ENCODE measurements at regions not wholly inside any gene's neighbourhood (a gene's known extent, or its start where the extent isn't known, plus 50 kb on each side); places are given as distances from the start of the nearest gene placed in this dataset.

- 21% methylated on average over 1 of the region's 1 CpG; no CpG with 5 or more reads in 1 of the 2 donors for WGBS, 2 donors (ENCODE audit: low coverage in 1 of 2)
- no peak for TF ChIP-seq POLR2AphosphoS5 (IDR thresholded peaks at IDR 0.05)
- no peak for TF ChIP-seq EP300 (IDR thresholded peaks at IDR 0.05; ENCODE audit: low read depth)
- no peak overlapping the region for H3K4me3 ChIP-seq
- H3K36me3 ChIP-seq: no peaks in the 10 kb centered on the region
- H3K4me1 ChIP-seq: no peaks in the 10 kb centered on the region
- H3K27me3 ChIP-seq: no peaks in the 10 kb centered on the region
- no peak for DNase-seq
- H3K27ac ChIP-seq: no peak overlapping the region
- in situ Hi-C loops (cut with MboI; ENCODE audit: low pct_ligation_motif_present in 1 of 4, low pct_unique_long_range_greater_than_20kb in 1 of 4, low sequenced_read_pairs in 3 of 4): no loop called here
- intact Hi-C loops (cut with DNase I; ENCODE audit: low total_unique reads): no loop called here
- no peaks in the 10 kb centered on the region for H3K9me3 ChIP-seq
Measured at GRCh38 chrX:94524867-94525266, 850.9 kb downstream of the FAM133A start.

DNA sequence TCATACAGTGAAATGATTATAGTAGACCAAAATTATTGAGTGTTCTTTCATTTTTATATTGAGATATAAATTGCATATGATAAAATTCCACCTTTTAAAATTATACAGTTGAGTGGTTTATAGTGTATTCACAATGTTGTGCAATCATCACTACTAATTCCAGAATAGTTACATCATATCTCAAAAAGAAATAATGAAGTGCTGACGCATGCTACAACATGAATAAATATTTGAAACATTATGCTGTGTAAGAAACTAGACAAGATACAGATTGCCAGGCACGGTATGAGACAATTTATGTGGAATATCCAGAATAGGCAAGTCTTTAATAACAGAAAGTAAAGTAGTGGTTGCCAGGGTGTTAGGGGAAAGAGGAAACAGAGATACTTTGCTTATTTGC is 871.7 kb downstream of the FAM133A start:
- H3K4me3 ChIP-seq: no peak overlapping the region
- no peaks in the 10 kb centered on the region for H3K9me3 ChIP-seq
- no peaks in the 10 kb centered on the region for H3K36me3 ChIP-seq
- no peaks in the 10 kb centered on the region for H3K27me3 ChIP-seq
- intact Hi-C loops (cut with DNase I; ENCODE audit: low total_unique reads) (no loop called here), in situ Hi-C loops (cut with MboI; ENCODE audit: low pct_ligation_motif_present in 1 of 4, low pct_unique_long_range_greater_than_20kb in 1 of 4, low sequenced_read_pairs in 3 of 4) (no loop called here)
- WGBS, 2 donors (ENCODE audit: low coverage in 1 of 2): 60% methylated on average over 2 of the region's 2 CpGs; no CpG with 5 or more reads in 1 of the 2 donors
- TF ChIP-seq EP300 (IDR thresholded peaks at IDR 0.05; ENCODE audit: low read depth) (no peak), POLR2A (IDR thresholded peaks at IDR 0.05) (no peak), POLR2AphosphoS5 (IDR thresholded peaks at IDR 0.05) (no peak)
- TF ChIP-seq, protein P1, sequence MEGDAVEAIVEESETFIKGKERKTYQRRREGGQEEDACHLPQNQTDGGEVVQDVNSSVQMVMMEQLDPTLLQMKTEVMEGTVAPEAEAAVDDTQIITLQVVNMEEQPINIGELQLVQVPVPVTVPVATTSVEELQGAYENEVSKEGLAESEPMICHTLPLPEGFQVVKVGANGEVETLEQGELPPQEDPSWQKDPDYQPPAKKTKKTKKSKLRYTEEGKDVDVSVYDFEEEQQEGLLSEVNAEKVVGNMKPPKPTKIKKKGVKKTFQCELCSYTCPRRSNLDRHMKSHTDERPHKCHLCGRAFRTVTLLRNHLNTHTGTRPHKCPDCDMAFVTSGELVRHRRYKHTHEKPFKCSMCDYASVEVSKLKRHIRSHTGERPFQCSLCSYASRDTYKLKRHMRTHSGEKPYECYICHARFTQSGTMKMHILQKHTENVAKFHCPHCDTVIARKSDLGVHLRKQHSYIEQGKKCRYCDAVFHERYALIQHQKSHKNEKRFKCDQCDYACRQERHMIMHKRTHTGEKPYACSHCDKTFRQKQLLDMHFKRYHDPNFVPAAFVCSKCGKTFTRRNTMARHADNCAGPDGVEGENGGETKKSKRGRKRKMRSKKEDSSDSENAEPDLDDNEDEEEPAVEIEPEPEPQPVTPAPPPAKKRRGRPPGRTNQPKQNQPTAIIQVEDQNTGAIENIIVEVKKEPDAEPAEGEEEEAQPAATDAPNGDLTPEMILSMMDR (IDR thresholded peaks at IDR 0.05): no peak
- no peaks in the 10 kb centered on the region for H3K4me1 ChIP-seq
- H3K27ac ChIP-seq: no peak overlapping the region
- no peak for DNase-seq

DNA sequence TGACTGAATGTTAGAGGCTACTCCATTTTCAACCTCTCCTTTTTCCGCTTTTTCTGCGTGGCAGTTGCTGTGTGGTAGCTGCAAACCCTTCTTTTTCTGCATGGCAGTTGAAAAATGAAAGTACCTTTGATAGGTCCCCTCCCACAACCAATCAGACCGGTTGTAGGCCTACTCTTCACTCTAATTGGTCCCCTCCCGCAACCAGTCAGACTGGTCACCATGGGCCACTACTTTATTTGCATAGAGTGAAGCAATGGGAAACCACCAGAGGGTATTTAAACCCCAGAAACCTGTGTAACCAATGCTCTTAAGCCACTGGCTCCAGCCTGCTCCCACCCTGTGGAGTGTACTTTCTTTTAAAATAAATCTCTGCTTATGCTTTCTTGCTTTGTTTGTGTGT is 877.8 kb downstream of the FAM133A start:
- Histone ChIP-seq H3K36me3 (no peaks in the 10 kb centered on the region), H3K27ac (no peak overlapping the region), H3K4me1 (no peaks in the 10 kb centered on the region), H3K27me3 (no peaks in the 10 kb centered on the region), H3K4me3 (no peak overlapping the region), H3K9me3 (no peaks in the 10 kb centered on the region)
- in situ Hi-C loops (cut with MboI; ENCODE audit: low pct_ligation_motif_present in 1 of 4, low pct_unique_long_range_greater_than_20kb in 1 of 4, low sequenced_read_pairs in 3 of 4): no loop called here
- TF ChIP-seq, protein P1 (IDR thresholded peaks at IDR 0.05): no peak
- no peak for DNase-seq
- 79% methylated on average over 4 of the region's 4 CpGs; no CpG with 5 or more reads in 1 of the 2 donors for WGBS, 2 donors (ENCODE audit: low coverage in 1 of 2)
- intact Hi-C loops (cut with DNase I; ENCODE audit: low total_unique reads): no loop called here

DNA sequence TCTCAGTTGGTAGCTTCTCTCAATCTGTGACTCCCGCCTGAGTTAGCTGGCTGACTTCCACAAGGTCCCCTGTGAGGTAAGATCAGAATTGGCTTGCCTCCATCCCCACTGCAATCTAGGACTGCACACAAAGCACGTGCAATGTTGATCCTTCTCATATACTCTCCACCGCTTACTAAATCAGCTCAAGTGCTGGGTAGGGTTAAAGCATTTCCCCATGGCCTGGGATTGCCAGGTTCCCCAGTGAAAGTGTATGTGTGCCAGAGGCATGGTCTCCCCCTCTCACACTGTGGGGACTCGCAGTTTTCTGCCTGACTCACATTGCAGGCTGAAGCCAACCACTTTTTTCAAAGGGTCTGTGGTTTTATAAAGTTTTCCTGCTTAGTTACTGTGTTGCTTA is 886.9 kb downstream of the FAM133A start:
- Histone ChIP-seq H3K27me3 (no peaks in the 10 kb centered on the region), H3K27ac (no peak overlapping the region), H3K36me3 (no peaks in the 10 kb centered on the region), H3K9me3 (no peaks in the 10 kb centered on the region), H3K4me3 (no peak overlapping the region), H3K4me1 (no peaks in the 10 kb centered on the region)
- in situ Hi-C loops (cut with MboI; ENCODE audit: low pct_ligation_motif_present in 1 of 4, low pct_unique_long_range_greater_than_20kb in 1 of 4, low sequenced_read_pairs in 3 of 4) (no loop called here), intact Hi-C loops (cut with DNase I; ENCODE audit: low total_unique reads) (no loop called here)
- TF ChIP-seq POLR2A (IDR thresholded peaks at IDR 0.05) (no peak), EP300 (IDR thresholded peaks at IDR 0.05; ENCODE audit: low read depth) (no peak), POLR2AphosphoS5 (IDR thresholded peaks at IDR 0.05) (no peak)
- TF ChIP-seq, protein P1 (IDR thresholded peaks at IDR 0.05): no peak
- 59% methylated on average over 4 of the region's 4 CpGs; no CpG with 5 or more reads in 1 of the 2 donors for WGBS, 2 donors (ENCODE audit: low coverage in 1 of 2)
- no peak for DNase-seq

GRCh38 chrX:94576367-94577004 is 902.5 kb downstream of the FAM133A start:
- Histone ChIP-seq H3K27ac (no peak overlapping the region), H3K36me3 (no peaks in the 10 kb centered on the region), H3K9me3 (no peaks in the 10 kb centered on the region), H3K27me3 (no peaks in the 10 kb centered on the region), H3K4me3 (no peak overlapping the region), H3K4me1 (no peaks in the 10 kb centered on the region)
- WGBS, 2 donors (ENCODE audit: low coverage in 1 of 2): 39 to 40% methylated on average over 2 of the region's 2 CpGs
- DNase-seq: no peak
- in situ Hi-C loops (cut with MboI; ENCODE audit: low pct_ligation_motif_present in 1 of 4, low pct_unique_long_range_greater_than_20kb in 1 of 4, low sequenced_read_pairs in 3 of 4) (no loop called here), intact Hi-C loops (cut with DNase I; ENCODE audit: low total_unique reads) (no loop called here)
- TF ChIP-seq, protein P1 (IDR thresholded peaks at IDR 0.05): peak in 1 of 5 experiments; percentile 23
- no peak for TF ChIP-seq POLR2AphosphoS5 (IDR thresholded peaks at IDR 0.05)
